K562 (cell line): ENCODE measurements at regions not wholly inside any gene's neighbourhood (a gene's known extent, or its start where the extent isn't known, plus 50 kb on each side); places are given as distances from the start of the nearest gene placed in this dataset.

Source experiments
- BACH1 ChIP-seq: fragments of 200-800 bp; sonication (Bioruptor generic); IDR thresholded peaks from 2 replicates; pipeline ENCODE4 v1.6.1; 2016; ENCODE audit warnings: missing genetic modification characterization, missing compliant biosample characterization
- BRD4 ChIP-seq: fragments of 200-600 bp; sonication (generic); IDR thresholded peaks from 2 replicates; pipeline ENCODE4 v1.6.1; 2017; ENCODE audit warnings: inconsistent platforms
- DMBX1 ChIP-seq: fragments of 250-450 bp; sonication (Bioruptor Pico); IDR thresholded peaks from 2 replicates; pipeline ENCODE4 v1.8.0; 2022; ENCODE audit warnings: inconsistent platforms, mild to moderate bottlenecking, moderate library complexity, borderline replicate concordance
- NBN ChIP-seq: fragments of 450-650 bp; IDR thresholded peaks from 2 replicates; pipeline ENCODE4 v1.6.1; 2016; ENCODE audit warnings: low read depth, mild to moderate bottlenecking
- TEAD1 ChIP-seq, 2 experiments: fragments of 450-650 bp in 1 of 2; sonication (generic) in 1 of 2; formaldehyde crosslinking; IDR thresholded peaks; 2 replicates each; pipeline versions ENCODE4 v1.4.0 to v1.8.0; 2020 to 2022; ENCODE audit warnings: mild to moderate bottlenecking in 2 of 2, missing genetic modification reagents in 1 of 2
- ZNF133 ChIP-seq: fragments of 250-450 bp; sonication (Bioruptor Pico); IDR thresholded peaks from 2 replicates; pipeline ENCODE4 v1.4.0; 2020; ENCODE audit warnings: mild to moderate bottlenecking
- ZNF217 ChIP-seq: sonication (generic); formaldehyde crosslinking; IDR thresholded peaks from 2 replicates; pipeline ENCODE4 v1.8.0; 2022; ENCODE audit warnings: mild to moderate bottlenecking, missing genetic modification reagents
- TF ChIP-seq, protein P1 (sequence below): fragments of 450-650 bp; formaldehyde crosslinking; IDR thresholded peaks from 2 replicates; pipeline ENCODE4 v1.4.0; 2020; ENCODE audit warnings: mild to moderate bottlenecking, moderate library complexity
- TF ChIP-seq, protein P2 (sequence below): conservative IDR thresholded peaks from 2 replicates; pipeline ENCODE4 v1.6.1; 2011; ENCODE audit warnings: low read depth, mild to moderate bottlenecking, low read length; ENCODE audit not compliant: control insufficient read depth

DNA sequence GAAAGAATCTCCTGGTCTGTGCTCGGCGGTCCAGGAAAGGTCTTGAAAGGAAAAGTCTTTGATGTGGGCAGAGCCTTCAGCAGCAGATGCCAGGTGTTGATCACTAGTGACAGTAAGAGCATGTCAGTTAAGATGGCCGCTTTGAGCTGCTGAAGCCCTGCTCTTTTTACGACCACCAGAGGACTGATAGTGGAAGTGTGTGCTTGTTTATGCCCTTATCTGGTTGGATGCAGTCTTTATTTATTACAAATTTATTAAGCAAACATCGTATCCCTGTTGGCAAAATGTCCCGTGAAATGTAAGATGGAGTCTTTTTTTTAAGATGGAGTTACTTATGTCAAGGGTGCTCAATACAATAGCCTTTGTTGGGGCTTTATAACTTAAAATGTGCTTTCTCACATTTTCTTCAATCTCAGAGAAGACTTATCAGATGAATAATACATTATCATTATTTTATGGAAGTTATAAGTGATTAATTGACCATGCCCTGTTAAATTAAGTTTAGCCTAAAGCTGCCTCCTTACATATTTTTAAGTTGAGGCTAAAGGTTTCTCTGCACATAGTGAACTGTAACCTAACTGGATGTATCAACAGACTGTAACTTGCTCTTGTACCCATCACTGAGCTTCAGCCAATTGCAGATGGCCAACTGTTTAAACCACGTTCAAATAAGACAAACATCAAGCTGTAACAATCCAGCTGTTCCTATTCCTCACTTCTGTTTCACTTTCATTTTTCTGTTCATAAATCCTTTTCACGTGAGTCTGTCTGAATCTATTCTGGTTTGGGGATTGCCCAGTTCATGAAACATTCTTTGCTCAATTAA lies 97.4 kb upstream of the PIK3CG start (continued):
- TF ChIP-seq BRD4: peak; percentile 44; the same call in 1 of the 2 replicates
- TF ChIP-seq NBN: no peak
- TF ChIP-seq ZNF133: peak; percentile 71; the same call in 1 of the 2 replicates
- TF ChIP-seq, protein P1, sequence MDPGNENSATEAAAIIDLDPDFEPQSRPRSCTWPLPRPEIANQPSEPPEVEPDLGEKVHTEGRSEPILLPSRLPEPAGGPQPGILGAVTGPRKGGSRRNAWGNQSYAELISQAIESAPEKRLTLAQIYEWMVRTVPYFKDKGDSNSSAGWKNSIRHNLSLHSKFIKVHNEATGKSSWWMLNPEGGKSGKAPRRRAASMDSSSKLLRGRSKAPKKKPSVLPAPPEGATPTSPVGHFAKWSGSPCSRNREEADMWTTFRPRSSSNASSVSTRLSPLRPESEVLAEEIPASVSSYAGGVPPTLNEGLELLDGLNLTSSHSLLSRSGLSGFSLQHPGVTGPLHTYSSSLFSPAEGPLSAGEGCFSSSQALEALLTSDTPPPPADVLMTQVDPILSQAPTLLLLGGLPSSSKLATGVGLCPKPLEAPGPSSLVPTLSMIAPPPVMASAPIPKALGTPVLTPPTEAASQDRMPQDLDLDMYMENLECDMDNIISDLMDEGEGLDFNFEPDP (CRISPR knock-in tag): peak; percentile 88
- TF ChIP-seq, protein P2, sequence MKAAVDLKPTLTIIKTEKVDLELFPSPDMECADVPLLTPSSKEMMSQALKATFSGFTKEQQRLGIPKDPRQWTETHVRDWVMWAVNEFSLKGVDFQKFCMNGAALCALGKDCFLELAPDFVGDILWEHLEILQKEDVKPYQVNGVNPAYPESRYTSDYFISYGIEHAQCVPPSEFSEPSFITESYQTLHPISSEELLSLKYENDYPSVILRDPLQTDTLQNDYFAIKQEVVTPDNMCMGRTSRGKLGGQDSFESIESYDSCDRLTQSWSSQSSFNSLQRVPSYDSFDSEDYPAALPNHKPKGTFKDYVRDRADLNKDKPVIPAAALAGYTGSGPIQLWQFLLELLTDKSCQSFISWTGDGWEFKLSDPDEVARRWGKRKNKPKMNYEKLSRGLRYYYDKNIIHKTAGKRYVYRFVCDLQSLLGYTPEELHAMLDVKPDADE: no peak
- peak; percentile 95 for TF ChIP-seq BACH1 (tag)
- peak; percentile 99 for TF ChIP-seq DMBX1 (CRISPR knock-in tag)
- TF ChIP-seq ZNF217 (CRISPR knock-in tag): no peak
- TF ChIP-seq TEAD1 (CRISPR knock-in tag; IDR thresholded peaks at IDR 0.05): peak in 1 of 2 experiments; percentile 96; a peak in 2 of 4 replicates
- TF ChIP-seq, all 486 proteins: peak for 142
